Smooth muscle cell (in vitro differentiated cells): ENCODE measurements at regions not wholly inside any gene's neighbourhood (a gene's known extent, or its start where the extent isn't known, plus 50 kb on each side); places are given as distances from the start of the nearest gene placed in this dataset.

ENCODE experiments used
- DNase-seq: peaks from one replicate; lab custom pipeline; 2025; ENCODE audit not compliant: unreplicated experiment; lab: John Stamatoyannopoulos, UW
- H2AFZ ChIP-seq: fragments of 200-600 bp; sonication (generic); 2 replicates; pipeline ENCODE4 v1.6.0; 2016; ENCODE audit warnings: antibody characterized with exemption, low read depth, mild to moderate bottlenecking
- H3F3A ChIP-seq: fragments of 200-600 bp; sonication (generic); 2 replicates; pipeline ENCODE4 v1.6.0; 2017; ENCODE audit warnings: antibody characterized with exemption, low read depth
- H3K27ac ChIP-seq: fragments of 200-600 bp; sonication (generic); 2 replicates; pipeline ENCODE4 v1.5.1; 2016; ENCODE audit warnings: low read depth, mild to moderate bottlenecking
- H3K27me3 ChIP-seq: fragments of 200-600 bp; sonication (generic); 2 replicates; pipeline ENCODE4 v1.6.1; 2016; ENCODE audit warnings: low read depth, mild to moderate bottlenecking
- H3K36me3 ChIP-seq: fragments of 200-600 bp; sonication (generic); 2 replicates; pipeline ENCODE4 v1.5.1; 2016; ENCODE audit warnings: low read depth
- H3K4me1 ChIP-seq: fragments of 200-600 bp; sonication (generic); 2 replicates; pipeline ENCODE4 v1.5.1; 2016; ENCODE audit warnings: low read depth
- H3K4me2 ChIP-seq: fragments of 200-600 bp; sonication (generic); 2 replicates; pipeline ENCODE4 v1.6.0; 2016; ENCODE audit warnings: mild to moderate bottlenecking
- H3K4me3 ChIP-seq: fragments of 200-600 bp; sonication (generic); 2 replicates; pipeline ENCODE4 v1.5.1; 2016; ENCODE audit warnings: mild to moderate bottlenecking
- H3K79me2 ChIP-seq: fragments of 200-600 bp; sonication (generic); 2 replicates; pipeline ENCODE4 v1.6.0; 2016; ENCODE audit warnings: low read depth, mild to moderate bottlenecking
- H3K9ac ChIP-seq: fragments of 200-600 bp; sonication (generic); 2 replicates; pipeline ENCODE4 v1.6.0; 2016; ENCODE audit warnings: low read depth
- H3K9me3 ChIP-seq: fragments of 200-600 bp; sonication (generic); replicated peaks from 2 replicates; pipeline ENCODE4 v1.5.1; 2016; ENCODE audit warnings: low read depth
- H4K20me1 ChIP-seq: fragments of 200-600 bp; sonication (generic); 2 replicates; pipeline ENCODE4 v1.6.0; 2016; ENCODE audit warnings: low read depth
- WGBS: methylation state at CpG from one replicate; pipeline ENCODE4 v1.1.7; 2016; ENCODE audit warnings: low lambda C conversion rate; 5-methylcytosine and 5-hydroxymethylcytosine counted together
- TF ChIP-seq, protein P1 (sequence below): fragments of 200-600 bp; sonication (generic); IDR thresholded peaks from 2 replicates; pipeline ENCODE4 v1.5.1; 2017; ENCODE audit warnings: borderline replicate concordance, mild to moderate bottlenecking, antibody characterized with exemption; ENCODE audit not compliant: insufficient read depth, poor library complexity, severe bottlenecking

DNA sequence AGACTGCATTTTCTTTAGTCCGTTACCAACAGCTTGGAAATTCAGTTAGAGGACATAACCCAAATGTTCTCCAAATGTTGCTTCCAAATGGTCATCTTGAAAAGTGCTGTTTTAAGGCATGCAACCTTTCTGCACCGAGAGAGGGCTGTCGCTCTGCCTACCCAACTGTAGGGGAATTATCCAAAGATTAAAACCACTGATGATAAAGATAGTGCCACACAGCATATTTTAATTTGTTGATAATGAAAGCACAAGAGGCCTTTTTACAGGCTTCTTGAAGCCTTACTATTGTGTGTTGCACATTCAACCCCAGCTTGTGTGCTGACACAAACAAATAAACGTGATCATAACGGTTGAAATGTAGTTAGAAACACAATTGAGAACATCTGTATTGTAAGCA, 121.5 kb downstream of the LMO4 start:
- Histone ChIP-seq H3K4me2 (no peak overlapping the region), H4K20me1 (no peaks in the 10 kb centered on the region), H2AFZ (no peak overlapping the region), H3K27me3 (no peaks in the 10 kb centered on the region), H3K4me1 (no peaks in the 10 kb centered on the region), H3K9me3 (no peaks in the 10 kb centered on the region), H3K79me2 (no peaks in the 10 kb centered on the region), H3K36me3 (no peaks in the 10 kb centered on the region), H3K9ac (no peak overlapping the region), H3F3A (no peaks in the 10 kb centered on the region), H3K4me3 (no peak overlapping the region), H3K27ac (no peak overlapping the region)
- 78% methylated on average over 5 of the region's 5 CpGs for whole genome bisulfite sequencing
- TF ChIP-seq, protein P1, sequence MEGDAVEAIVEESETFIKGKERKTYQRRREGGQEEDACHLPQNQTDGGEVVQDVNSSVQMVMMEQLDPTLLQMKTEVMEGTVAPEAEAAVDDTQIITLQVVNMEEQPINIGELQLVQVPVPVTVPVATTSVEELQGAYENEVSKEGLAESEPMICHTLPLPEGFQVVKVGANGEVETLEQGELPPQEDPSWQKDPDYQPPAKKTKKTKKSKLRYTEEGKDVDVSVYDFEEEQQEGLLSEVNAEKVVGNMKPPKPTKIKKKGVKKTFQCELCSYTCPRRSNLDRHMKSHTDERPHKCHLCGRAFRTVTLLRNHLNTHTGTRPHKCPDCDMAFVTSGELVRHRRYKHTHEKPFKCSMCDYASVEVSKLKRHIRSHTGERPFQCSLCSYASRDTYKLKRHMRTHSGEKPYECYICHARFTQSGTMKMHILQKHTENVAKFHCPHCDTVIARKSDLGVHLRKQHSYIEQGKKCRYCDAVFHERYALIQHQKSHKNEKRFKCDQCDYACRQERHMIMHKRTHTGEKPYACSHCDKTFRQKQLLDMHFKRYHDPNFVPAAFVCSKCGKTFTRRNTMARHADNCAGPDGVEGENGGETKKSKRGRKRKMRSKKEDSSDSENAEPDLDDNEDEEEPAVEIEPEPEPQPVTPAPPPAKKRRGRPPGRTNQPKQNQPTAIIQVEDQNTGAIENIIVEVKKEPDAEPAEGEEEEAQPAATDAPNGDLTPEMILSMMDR = no peak
- no peak for DNase-seq

DNA sequence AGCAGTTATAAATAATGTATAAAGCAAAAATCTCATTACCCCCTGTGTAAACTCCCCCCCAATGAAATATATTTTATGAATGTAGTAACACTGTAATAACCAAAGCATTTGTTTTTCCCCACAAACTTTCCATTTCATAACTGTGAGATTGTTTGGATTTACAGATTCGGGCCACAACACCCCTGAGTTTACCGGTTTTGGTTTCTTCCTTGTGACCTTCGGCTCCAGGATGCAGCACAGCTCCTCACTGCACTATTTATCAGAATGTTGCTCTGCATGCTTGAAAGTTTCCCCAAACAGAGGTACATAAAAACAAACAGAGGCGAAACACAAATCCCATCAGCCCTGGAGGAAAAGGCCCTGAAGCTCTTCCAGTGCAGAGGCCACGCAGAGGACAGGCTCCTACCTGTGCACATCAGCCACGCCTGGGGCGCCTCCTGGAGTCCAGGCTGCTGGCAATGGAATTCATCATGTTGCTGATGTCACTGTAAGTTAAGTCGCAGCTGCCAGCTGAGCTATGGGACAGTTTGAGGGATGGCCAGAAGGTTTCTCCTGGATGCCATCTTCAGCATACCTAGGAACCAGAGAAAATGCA, 122.0 kb downstream of the LMO4 start:
- no peaks in the 10 kb centered on the region for H4K20me1 ChIP-seq
- no peak for DNase-seq
- H3K4me1 ChIP-seq = no peaks in the 10 kb centered on the region
- no peak overlapping the region for H2AFZ ChIP-seq
- no peaks in the 10 kb centered on the region for H3K36me3 ChIP-seq
- H3F3A ChIP-seq = no peaks in the 10 kb centered on the region
- 73% methylated on average over 8 of the region's 8 CpGs for WGBS
- TF ChIP-seq, protein P1 = no peak
- no peaks in the 10 kb centered on the region for H3K79me2 ChIP-seq
- no peak overlapping the region for H3K4me2 ChIP-seq
- no peak overlapping the region for H3K9ac ChIP-seq
- H3K4me3 ChIP-seq = no peak overlapping the region
- no peaks in the 10 kb centered on the region for H3K9me3 ChIP-seq
- no peaks in the 10 kb centered on the region for H3K27me3 ChIP-seq
- H3K27ac ChIP-seq = no peak overlapping the region

DNA sequence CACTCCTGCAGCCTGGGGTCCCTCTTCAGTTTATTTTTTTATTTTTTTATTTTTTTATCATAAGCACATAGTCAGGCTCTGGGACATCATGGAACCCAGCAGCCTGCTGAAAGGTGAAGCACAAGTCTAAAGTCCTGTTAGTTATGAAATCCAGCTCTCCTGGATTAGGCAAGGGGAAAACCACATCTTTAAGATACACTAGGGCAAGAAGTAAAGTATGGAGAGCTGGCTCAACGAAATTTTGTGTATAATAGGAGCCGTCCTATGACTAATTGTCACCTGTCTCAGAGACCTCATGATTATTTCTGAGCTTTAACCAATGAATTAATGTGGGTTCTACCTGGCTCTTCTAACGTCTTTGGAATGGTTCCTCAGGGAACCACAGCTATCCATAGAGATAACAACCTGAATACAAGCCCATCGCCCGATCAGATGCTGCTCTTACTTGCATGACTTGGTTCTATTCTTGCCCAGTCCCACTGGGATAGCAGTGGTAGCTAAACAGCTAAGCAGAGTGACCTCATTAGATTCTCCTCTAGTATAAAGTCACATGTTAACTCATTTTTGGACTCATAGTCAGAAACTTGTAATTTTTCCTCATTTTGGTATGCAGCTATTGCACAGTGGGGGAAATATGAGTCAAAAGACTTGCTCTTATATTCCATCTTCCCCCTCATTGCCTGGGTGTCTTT, 122.7 kb downstream of the LMO4 start:
- Histone ChIP-seq H3K27me3 (no peaks in the 10 kb centered on the region), H3F3A (no peaks in the 10 kb centered on the region), H3K36me3 (no peaks in the 10 kb centered on the region), H3K9me3 (no peaks in the 10 kb centered on the region), H3K27ac (no peak overlapping the region), H3K79me2 (no peaks in the 10 kb centered on the region), H3K9ac (no peak overlapping the region), H3K4me1 (no peaks in the 10 kb centered on the region), H3K4me3 (no peak overlapping the region), H4K20me1 (no peaks in the 10 kb centered on the region), H2AFZ (no peak overlapping the region), H3K4me2 (no peak overlapping the region)
- TF ChIP-seq, protein P1 = no peak
- 88% methylated on average over 5 of the region's 5 CpGs for WGBS
- DNase-seq = no peak

DNA sequence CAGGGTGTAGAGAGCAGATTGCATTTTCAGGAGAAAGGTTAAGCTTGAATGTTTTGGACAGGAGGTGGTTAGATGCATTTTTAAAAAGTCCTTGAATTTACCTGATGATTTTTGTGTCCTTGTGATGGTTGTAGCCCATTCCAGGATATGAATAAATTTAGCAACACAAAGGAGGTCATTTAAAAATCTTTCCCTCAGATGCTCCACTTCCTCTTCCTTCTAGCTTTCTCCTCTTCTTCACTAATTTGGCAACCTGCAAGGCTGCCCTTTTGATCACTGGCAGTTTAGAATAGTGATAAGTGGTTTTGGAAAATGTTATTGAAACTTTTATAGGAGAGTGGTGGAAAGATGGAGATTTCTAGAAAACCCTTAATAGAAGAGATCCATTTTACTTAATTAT, 124.0 kb downstream of the LMO4 start:
- no peaks in the 10 kb centered on the region for H3K27me3 ChIP-seq
- H3K4me3 ChIP-seq = no peak overlapping the region
- no peak for DNase-seq
- H4K20me1 ChIP-seq = no peaks in the 10 kb centered on the region
- no peaks in the 10 kb centered on the region for H3K4me1 ChIP-seq
- H3K27ac ChIP-seq = no peak overlapping the region
- no peak overlapping the region for H3K9ac ChIP-seq
- H3K9me3 ChIP-seq = no peaks in the 10 kb centered on the region
- no peaks in the 10 kb centered on the region for H3K36me3 ChIP-seq
- no peaks in the 10 kb centered on the region for H3K79me2 ChIP-seq
- TF ChIP-seq, protein P1 = no peak
- H3K4me2 ChIP-seq = no peak overlapping the region
- no peaks in the 10 kb centered on the region for H3F3A ChIP-seq
- H2AFZ ChIP-seq = no peak overlapping the region
